NT2/D1 (cell line): ENCODE measurements at regions not wholly inside any gene's neighbourhood (a gene's known extent, or its start where the extent isn't known, plus 50 kb on each side); places are given as distances from the start of the nearest gene placed in this dataset.

Experiments
- DNase-seq: peaks from one replicate; pipeline ENCODE4 v3.0.0-alpha.2; 2011; ENCODE audit warnings: low read depth, low spot score
- H3K27me3 ChIP-seq: 2 replicates; pipeline ENCODE4 v1.6.0; 2011; ENCODE audit warnings: mild to moderate bottlenecking; ENCODE audit not compliant: insufficient read length, insufficient read depth
- H3K36me3 ChIP-seq: 2 replicates; pipeline ENCODE4 v1.6.1; 2011; ENCODE audit warnings: mild to moderate bottlenecking, low read length, mixed read lengths; ENCODE audit not compliant: insufficient read depth, insufficient read length
- H3K4me1 ChIP-seq: 2 replicates; pipeline ENCODE4 v1.5.1; 2011; ENCODE audit not compliant: insufficient read depth, insufficient read length
- H3K4me3 ChIP-seq: 2 replicates; pipeline ENCODE4 v1.5.1; 2011; ENCODE audit warnings: low read depth; ENCODE audit not compliant: insufficient read length
- H3K9ac ChIP-seq: 2 replicates; pipeline ENCODE4 v1.6.0; 2011; ENCODE audit warnings: low read depth; ENCODE audit not compliant: insufficient read length
- H3K9me3 ChIP-seq: 2 replicates; pipeline ENCODE4 v1.5.1; 2011; ENCODE audit warnings: mild to moderate bottlenecking, low read length; ENCODE audit not compliant: insufficient read depth
- SUZ12 ChIP-seq: IDR thresholded peaks from 2 replicates; pipeline ENCODE4 v1.6.1; 2011; ENCODE audit not compliant: insufficient read length, insufficient read depth; ENCODE audit errors: extremely low read depth
- YY1 ChIP-seq: IDR thresholded peaks from 2 replicates; pipeline ENCODE4 v1.6.1; 2011; ENCODE audit not compliant: insufficient read length, insufficient read depth
- ZNF274 ChIP-seq: IDR thresholded peaks from 2 replicates; pipeline ENCODE4 v1.6.1; 2011; ENCODE audit warnings: mild to moderate bottlenecking, low read depth, low read length

GRCh38 chr7:137172105-137172590 is 171.4 kb downstream of the PTN start:
- H3K9me3 ChIP-seq, result no peaks in the 10 kb centered on the region
- TF ChIP-seq YY1 (no peak), SUZ12 (no peak)
- H3K27me3 ChIP-seq, result no peaks in the 10 kb centered on the region
- no peak for DNase-seq
- no peaks in the 10 kb centered on the region for H3K4me1 ChIP-seq
- no peaks in the 10 kb centered on the region for H3K36me3 ChIP-seq
- H3K9ac ChIP-seq, result no peak overlapping the region
- no peak overlapping the region for H3K4me3 ChIP-seq

GRCh38 chr7:137169282-137169698 is 174.2 kb downstream of the PTN start:
- Histone ChIP-seq H3K9me3 (no peaks in the 10 kb centered on the region), H3K4me3 (no peak overlapping the region), H3K27me3 (no peaks in the 10 kb centered on the region), H3K4me1 (no peaks in the 10 kb centered on the region), H3K9ac (no peak overlapping the region), H3K36me3 (no peaks in the 10 kb centered on the region)
- TF ChIP-seq SUZ12 (no peak), YY1 (no peak), ZNF274 (no peak)
- DNase-seq, result peak; percentile 81

- TF ChIP-seq ZNF274, result no peak
- TF ChIP-seq SUZ12, result no peak
- TF ChIP-seq YY1, result no peak
- Histone ChIP-seq H3K4me1 (no peaks in the 10 kb centered on the region), H3K9me3 (no peaks in the 10 kb centered on the region), H3K9ac (no peak overlapping the region), H3K36me3 (no peaks in the 10 kb centered on the region), H3K4me3 (no peak overlapping the region), H3K27me3 (no peaks in the 10 kb centered on the region)
- no peak for DNase-seq
Observed at GRCh38 chr7:137167609-137168008, 175.9 kb downstream of the PTN start.

- Histone ChIP-seq H3K36me3 (no peaks in the 10 kb centered on the region), H3K9ac (no peak overlapping the region), H3K9me3 (no peaks in the 10 kb centered on the region), H3K4me1 (no peaks in the 10 kb centered on the region), H3K4me3 (no peak overlapping the region), H3K27me3 (no peaks in the 10 kb centered on the region)
- DNase-seq, result no peak
- TF ChIP-seq YY1, result no peak
- no peak for TF ChIP-seq SUZ12
- no peak for TF ChIP-seq ZNF274
Observed at GRCh38 chr7:137166363-137166762, 177.2 kb downstream of the PTN start.

- no peak for TF ChIP-seq SUZ12
- TF ChIP-seq ZNF274, result no peak
- TF ChIP-seq YY1, result no peak
- DNase-seq, result no peak
Observed at GRCh38 chr7:137165786-137166185, 177.7 kb downstream of the PTN start.

GRCh38 chr7:137165241-137165640 is 178.3 kb downstream of the PTN start:
- H3K36me3 ChIP-seq, result no peaks in the 10 kb centered on the region
- TF ChIP-seq YY1, result no peak
- no peak for TF ChIP-seq SUZ12
- no peak for TF ChIP-seq ZNF274
- H3K9ac ChIP-seq, result no peak overlapping the region
- H3K4me1 ChIP-seq, result no peaks in the 10 kb centered on the region
- no peaks in the 10 kb centered on the region for H3K9me3 ChIP-seq
- DNase-seq, result no peak
- H3K4me3 ChIP-seq, result no peak overlapping the region
- no peaks in the 10 kb centered on the region for H3K27me3 ChIP-seq

More at GRCh38 chr7:137165786-137166185, 177.7 kb downstream of the PTN start:
- Histone ChIP-seq H3K4me1 (no peaks in the 10 kb centered on the region), H3K4me3 (no peak overlapping the region), H3K9me3 (no peaks in the 10 kb centered on the region), H3K27me3 (no peaks in the 10 kb centered on the region), H3K36me3 (no peaks in the 10 kb centered on the region), H3K9ac (no peak overlapping the region)

- DNase-seq, result no peak
- Histone ChIP-seq H3K4me3 (no peak overlapping the region), H3K36me3 (no peaks in the 10 kb centered on the region), H3K4me1 (no peaks in the 10 kb centered on the region), H3K9me3 (no peaks in the 10 kb centered on the region), H3K9ac (no peak overlapping the region), H3K27me3 (no peaks in the 10 kb centered on the region)
- TF ChIP-seq ZNF274 (no peak), YY1 (no peak), SUZ12 (no peak)
Observed at GRCh38 chr7:137164251-137164650, 179.3 kb downstream of the PTN start.

GRCh38 chr7:137160236-137160635 is 183.3 kb downstream of the PTN start:
- Histone ChIP-seq H3K9ac (no peak overlapping the region), H3K27me3 (no peaks in the 10 kb centered on the region), H3K9me3 (no peaks in the 10 kb centered on the region), H3K36me3 (no peaks in the 10 kb centered on the region), H3K4me1 (no peaks in the 10 kb centered on the region), H3K4me3 (no peak overlapping the region)
- TF ChIP-seq SUZ12 (no peak), ZNF274 (no peak), YY1 (no peak)
- DNase-seq, result no peak
